Endothelial cell of umbilical vein (primary cell): ENCODE measurements at regions not wholly inside any gene's neighbourhood (a gene's known extent, or its start where the extent isn't known, plus 50 kb on each side); places are given as distances from the start of the nearest gene placed in this dataset.

ENCODE experiments used
- BruUV-seq: library from RNA; stranded (reverse); fragments of 400-500 nt; replicated peaks from 2 replicates; lab custom pipeline; 2021; lab: Mats Ljungman, UMichigan
- CTCF ChIA-PET: fragments of 300-600, 350-600 bp; sonication (Branson Sonifier 250); formaldehyde crosslinking; loops from one replicate; lab custom pipeline; 2021; ENCODE audit warnings: antibody characterized with exemption, inconsistent platforms; lab: Charles Lee
- POLR2A ChIA-PET: fragments of 300-600, 350-600 bp; sonication (Branson Sonifier 250); formaldehyde crosslinking; loops from one replicate; lab custom pipeline; 2021; ENCODE audit warnings: antibody characterized with exemption, inconsistent platforms; lab: Charles Lee
- DNase-seq: peaks from one replicate; pipeline ENCODE4 v3.0.0-alpha.2; 2011; ENCODE audit warnings: low read depth, low spot score
- FAIRE-seq: peaks from 2 replicates; lab custom pipeline; 2011; peaks lifted over from hg19 to GRCh38; lab: Jason Lieb, UNC
- H2AFZ ChIP-seq: 2 replicates; pipeline ENCODE4 v1.6.0; 2012; ENCODE audit warnings: low read depth, low read length, control low read depth, inconsistent platforms
- H3K27ac ChIP-seq: 2 replicates; pipeline ENCODE4 v1.5.1; 2011; ENCODE audit warnings: low read depth, mild to moderate bottlenecking, control low read depth, low read length, moderate library complexity; ENCODE audit not compliant: insufficient read depth
- H3K27me3 ChIP-seq, 2 experiments: 2 replicates each; pipeline versions ENCODE4 v1.6.0 to v1.6.1; 2011; ENCODE audit warnings: low read length in 2 of 2, mixed read lengths in 1 of 2; ENCODE audit not compliant: control insufficient read depth in 2 of 2, insufficient read depth in 2 of 2
- H3K36me3 ChIP-seq, 2 experiments: 2 replicates in 1 of 2; 3 replicates in 1 of 2; pipeline ENCODE4 v1.5.1; 2011; ENCODE audit warnings: low read length in 2 of 2, mild to moderate bottlenecking in 1 of 2, moderate library complexity in 1 of 2; ENCODE audit not compliant: control insufficient read depth in 2 of 2, insufficient read depth in 2 of 2; ENCODE audit errors: extremely low read depth in 1 of 2
- H3K4me1 ChIP-seq: 3 replicates; pipeline ENCODE4 v1.5.1; 2011; ENCODE audit warnings: mild to moderate bottlenecking, low read length; ENCODE audit not compliant: control insufficient read depth, insufficient read depth; ENCODE audit errors: extremely low read depth
- H3K4me2 ChIP-seq: 2 replicates; pipeline ENCODE4 v1.6.1; 2011; ENCODE audit warnings: low read length, control low read depth, mixed read lengths; ENCODE audit not compliant: insufficient read depth
- H3K4me3 ChIP-seq, 3 experiments: fragments of 200-600 bp in 1 of 3; sonication (generic), shearing (Covaris generic) in 1 of 3; replicated peaks in 1 of 3; 2 replicates each; pipeline ENCODE4 v1.5.1; 2011 to 2016; ENCODE audit warnings: control low read depth in 3 of 3, low read length in 3 of 3, mild to moderate bottlenecking in 2 of 3, inconsistent platforms in 1 of 3, low read depth in 1 of 3, moderate library complexity in 1 of 3; ENCODE audit not compliant: insufficient read depth in 1 of 3
- H3K79me2 ChIP-seq: 2 replicates; pipeline ENCODE4 v1.6.0; 2012; ENCODE audit warnings: low read length, inconsistent platforms; ENCODE audit not compliant: control insufficient read depth, insufficient read depth
- H3K9ac ChIP-seq: replicated peaks from 2 replicates; pipeline ENCODE3; 2011; ENCODE audit warnings: low read length, control low read depth; ENCODE audit not compliant: insufficient read depth; ENCODE audit errors: extremely low read depth
- H3K9me1 ChIP-seq: replicated peaks from 3 replicates; pipeline ENCODE4 v1.6.0; 2011; ENCODE audit warnings: mild to moderate bottlenecking, low read length; ENCODE audit not compliant: control insufficient read depth, insufficient read depth; ENCODE audit errors: extremely low read depth
- H3K9me3 ChIP-seq: replicated peaks from 2 replicates; pipeline ENCODE4 v1.5.1; 2012; ENCODE audit warnings: low read length, inconsistent platforms; ENCODE audit not compliant: control insufficient read depth, insufficient read depth
- H4K20me1 ChIP-seq: replicated peaks from 2 replicates; pipeline ENCODE3; 2011; ENCODE audit warnings: mild to moderate bottlenecking, low read length; ENCODE audit not compliant: control insufficient read depth, insufficient read depth; ENCODE audit errors: extremely low read depth
- CTCF ChIP-seq, 2 donors: IDR thresholded peaks; 1 replicate in 1 of 2; 2 replicates in 1 of 2; pipeline ENCODE4 v1.5.1; 2011; ENCODE audit warnings: low read length in 2 of 2, mild to moderate bottlenecking in 2 of 2, moderate library complexity in 2 of 2, control low read depth in 1 of 2, inconsistent platforms in 1 of 2, low read depth in 1 of 2; ENCODE audit not compliant: insufficient read depth in 1 of 2; ENCODE audit errors: extremely low read depth in 1 of 2
- EZH2 ChIP-seq: IDR thresholded peaks from 2 replicates; pipeline ENCODE4 v1.6.1; 2012; ENCODE audit warnings: borderline replicate concordance, low read depth, mild to moderate bottlenecking, moderate library complexity, low read length, inconsistent platforms; ENCODE audit not compliant: severe bottlenecking
- FOS ChIP-seq: IDR thresholded peaks from 2 replicates; pipeline ENCODE4 v1.6.1; 2011; ENCODE audit warnings: mild to moderate bottlenecking, low read length, moderate library complexity, borderline replicate concordance; ENCODE audit not compliant: insufficient read depth
- GATA2 ChIP-seq: IDR thresholded peaks from 2 replicates; pipeline ENCODE4 v1.7.0; 2011; ENCODE audit warnings: low read depth, mild to moderate bottlenecking, moderate library complexity, mixed read lengths, low read length; ENCODE audit not compliant: insufficient read length, insufficient read depth
- JUN ChIP-seq: IDR thresholded peaks from 2 replicates; pipeline ENCODE4 v1.6.1; 2011; ENCODE audit warnings: borderline replicate concordance, low read depth; ENCODE audit not compliant: insufficient read length, insufficient read depth
- MAX ChIP-seq: IDR thresholded peaks from 2 replicates; pipeline ENCODE4 v1.6.1; 2011; ENCODE audit not compliant: insufficient read depth, insufficient read length
- MYC ChIP-seq: IDR thresholded peaks from one replicate; pipeline ENCODE4 v1.6.1; 2011; ENCODE audit warnings: mild to moderate bottlenecking, low read depth, low read length
- POLR2A ChIP-seq: IDR thresholded peaks from 2 replicates; pipeline ENCODE4 v1.6.1; 2012; ENCODE audit warnings: low read depth, mild to moderate bottlenecking, control low read depth, low read length
- POLR2AphosphoS5 ChIP-seq: IDR thresholded peaks from 2 replicates; pipeline ENCODE4 v1.6.1; 2012; ENCODE audit warnings: low read depth, mild to moderate bottlenecking, control low read depth, low read length, moderate library complexity; ENCODE audit not compliant: insufficient read depth
- dilution Hi-C: fragments of 300-500 bp; cut with MboI; formaldehyde crosslinking; loops from one replicate; pipeline ENCODE4 v1.15.0; 2019; ENCODE audit warnings: low sequenced_read_pairs; ENCODE audit not compliant: extremely low pct_ligation_motif_present
- intact Hi-C: fragments of 100-400 bp; cut with micrococcal nuclease; formaldehyde crosslinking; loops from one replicate; pipeline ENCODE4 v1.10.0; 2022

- Histone ChIP-seq H3K27ac (no peak overlapping the region), H3K36me3 (no peaks in the 10 kb centered on the region), H3K79me2 (no peaks in the 10 kb centered on the region), H3K9me1 (no peaks in the 10 kb centered on the region), H3K4me2 (no peak overlapping the region), H3K9me3 (peaks cover 3% of the 10 kb centered on the region), H3K27me3 (no peaks in the 10 kb centered on the region), H3K4me3 (no peak overlapping the region), H2AFZ (no peak overlapping the region), H3K4me1 (no peaks in the 10 kb centered on the region), H4K20me1 (no peaks in the 10 kb centered on the region), H3K9ac (no peak overlapping the region)
- no peak for DNase-seq
- ChIA-PET POLR2A (no interaction called here), CTCF (no interaction called here)
- FAIRE-seq: no peak
- TF ChIP-seq MAX (no peak), FOS (no peak), POLR2A (no peak), MYC (no peak), EZH2 (no peak), POLR2AphosphoS5 (no peak), JUN (no peak), GATA2 (no peak), CTCF (IDR thresholded peaks at IDR 0.05; ENCODE audit: extremely low read depth in 1 of 2, insufficient read depth in 1 of 2, low read depth in 1 of 2, low read length in 2 of 2) (no peak)
- dilution Hi-C loops: no loop called here
- no TSS peak for BruUV-seq
- intact Hi-C loops: no loop called here
These were observed 598.1 kb downstream of the NPHP4 start for GRCh38 chr1:5394111-5394510.
